ENCODE measurements at regions not wholly inside any gene's neighbourhood (a gene's known extent, or its start where the extent isn't known, plus 50 kb on each side); places are given as distances from the start of the nearest gene placed in this dataset.

- no peak for TF ChIP-seq POLR2A (IDR thresholded peaks at IDR 0.05; ENCODE audit: low read depth, low read length)
- TF ChIP-seq POLR2AphosphoS5 (IDR thresholded peaks at IDR 0.05; ENCODE audit: low read depth, low read length), result no peak
- TF ChIP-seq TAF1 (IDR thresholded peaks at IDR 0.05; ENCODE audit: borderline replicate concordance, low read depth, low read length), result no peak
Observed at GRCh38 chr11:39011797-39012196, 2413.8 kb upstream of the RAG2 start.
